Kidney epithelial cell (primary cell): ENCODE measurements at regions not wholly inside any gene's neighbourhood (a gene's known extent, or its start where the extent isn't known, plus 50 kb on each side); places are given as distances from the start of the nearest gene placed in this dataset.

Experiments
- DNase-seq: peaks from one replicate; pipeline ENCODE4 v3.0.0-alpha.2; 2010; ENCODE audit warnings: low read depth
- H3K27me3 ChIP-seq: 2 replicates; pipeline ENCODE4 v1.6.0; 2011; ENCODE audit warnings: low read length; ENCODE audit not compliant: control insufficient read depth, insufficient read depth
- H3K36me3 ChIP-seq: 2 replicates; pipeline ENCODE4 v1.5.1; 2011; ENCODE audit warnings: low read length; ENCODE audit not compliant: control insufficient read depth, insufficient read depth
- H3K4me3 ChIP-seq: 2 replicates; pipeline ENCODE4 v1.5.1; 2011; ENCODE audit warnings: low read depth, mild to moderate bottlenecking, control low read depth, low read length
- CTCF ChIP-seq: IDR thresholded peaks from 2 replicates; pipeline ENCODE4 v1.5.1; 2011; ENCODE audit warnings: mild to moderate bottlenecking, moderate library complexity, low read length, control low read depth, inconsistent platforms; ENCODE audit not compliant: insufficient read depth, poor library complexity, severe bottlenecking

DNA sequence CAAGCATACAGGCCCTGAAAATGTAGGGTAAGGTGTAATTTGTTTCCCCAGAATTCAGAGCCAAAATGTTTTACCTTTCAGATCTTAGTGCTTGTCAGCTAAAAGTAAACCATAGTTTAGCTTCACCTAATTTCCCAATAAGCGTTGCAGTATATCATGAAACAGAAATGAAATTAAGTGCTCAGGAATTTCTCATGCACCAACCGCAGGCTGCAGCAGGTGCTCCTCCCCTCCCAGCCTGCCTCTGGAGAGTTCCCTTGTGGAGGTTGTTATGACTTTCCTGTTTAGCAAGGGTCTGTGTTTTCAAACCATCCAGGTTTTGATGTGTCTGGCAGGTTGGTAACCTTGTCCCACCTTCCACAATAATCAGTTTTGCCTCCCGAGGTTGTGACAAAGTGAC, 118.5 kb downstream of the HLX start:
- no peaks in the 10 kb centered on the region for H3K27me3 ChIP-seq
- no peak overlapping the region for H3K4me3 ChIP-seq
- no peak for DNase-seq
- no peaks in the 10 kb centered on the region for H3K36me3 ChIP-seq
- TF ChIP-seq CTCF: no peak

DNA sequence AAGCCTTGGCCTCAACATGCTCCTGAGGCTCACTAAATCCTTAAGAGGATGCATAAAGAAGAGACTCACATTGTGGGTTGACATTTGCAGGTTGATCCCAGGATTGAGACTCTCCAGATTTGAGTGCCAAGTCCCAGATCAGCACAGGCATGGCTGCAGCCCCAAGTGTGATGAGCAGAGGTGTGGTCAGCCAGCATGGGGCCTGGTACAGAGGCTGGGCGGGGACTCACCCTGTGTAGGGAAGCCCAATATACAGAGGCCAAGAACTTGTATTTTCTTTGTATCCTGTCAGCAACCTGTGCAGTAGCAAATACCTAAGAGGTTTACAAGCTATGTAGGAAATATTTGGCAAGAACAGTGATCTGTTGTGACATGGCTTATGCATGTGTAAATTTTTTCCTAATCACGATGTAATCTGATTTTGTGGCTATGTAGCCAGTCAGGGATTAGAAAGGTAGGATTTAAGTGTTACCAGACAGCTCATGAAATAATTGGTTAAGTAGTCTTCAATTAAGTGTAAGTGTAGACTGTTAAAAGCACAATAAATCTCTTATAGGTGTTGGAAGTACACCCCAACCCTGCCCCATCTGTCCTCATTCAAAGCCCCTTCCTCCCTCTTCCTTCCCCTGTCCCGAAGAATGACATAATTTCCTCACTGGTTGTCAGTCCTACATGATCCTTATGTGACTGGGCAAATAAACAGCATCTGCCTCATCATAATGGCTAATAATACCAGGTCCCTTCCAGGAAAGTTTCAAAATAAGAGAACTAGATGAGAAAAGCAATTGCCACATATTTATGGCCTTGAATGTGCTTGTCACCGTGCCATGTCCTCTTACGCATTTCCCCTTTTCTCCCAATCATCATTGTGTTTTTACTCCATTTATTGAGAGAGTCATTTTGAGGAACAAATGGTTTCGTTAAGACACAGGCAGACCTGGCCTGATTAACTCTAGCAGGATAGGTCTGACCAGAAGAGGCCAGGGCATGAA, 120.9 kb downstream of the HLX start:
- no peaks in the 10 kb centered on the region for H3K36me3 ChIP-seq
- no peaks in the 10 kb centered on the region for H3K27me3 ChIP-seq
- DNase-seq: no peak
- H3K4me3 ChIP-seq: no peak overlapping the region
- TF ChIP-seq CTCF: no peak

DNA sequence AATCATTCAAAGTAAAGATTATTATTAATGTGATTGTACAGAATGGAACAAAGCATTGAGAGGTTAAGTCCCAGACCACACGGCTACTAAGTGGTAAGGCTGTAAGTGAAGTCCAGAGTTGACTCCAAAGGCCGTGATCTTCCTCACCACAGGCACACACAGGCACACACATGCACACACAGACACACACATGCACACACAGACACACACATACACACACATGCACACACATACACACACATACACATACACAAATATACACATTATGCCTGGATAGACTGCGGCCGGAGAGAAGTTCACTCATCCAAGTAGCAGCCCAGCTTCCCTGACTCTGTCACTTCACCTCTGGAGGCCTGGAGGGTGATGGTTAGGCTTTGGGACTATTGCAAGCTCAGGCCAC, 121.9 kb downstream of the HLX start:
- no peaks in the 10 kb centered on the region for H3K27me3 ChIP-seq
- H3K36me3 ChIP-seq: no peaks in the 10 kb centered on the region
- no peak for DNase-seq
- no peak overlapping the region for H3K4me3 ChIP-seq
- TF ChIP-seq CTCF: no peak

DNA sequence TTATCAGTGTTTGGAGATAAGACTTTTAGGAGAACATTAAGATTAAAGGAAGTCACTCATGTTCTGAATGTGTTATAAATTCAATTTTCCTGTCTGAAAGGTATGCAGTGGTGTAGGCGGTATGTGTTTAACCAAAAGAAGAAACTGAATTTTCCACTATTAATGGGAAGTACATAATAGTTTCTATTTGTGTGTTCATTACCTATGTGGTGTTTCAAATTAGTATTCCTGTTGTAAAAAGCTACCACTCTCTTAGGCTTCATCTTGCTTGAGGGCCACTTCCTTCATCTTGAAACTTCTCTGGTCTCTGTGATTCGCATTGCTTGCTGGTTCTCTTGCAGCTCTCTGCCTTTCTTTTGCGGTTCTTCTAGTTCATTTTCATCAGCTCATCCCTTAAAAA, 123.4 kb downstream of the HLX start:
- Histone ChIP-seq H3K27me3 (no peaks in the 10 kb centered on the region), H3K36me3 (no peaks in the 10 kb centered on the region), H3K4me3 (no peak overlapping the region)
- no peak for TF ChIP-seq CTCF
- no peak for DNase-seq

DNA sequence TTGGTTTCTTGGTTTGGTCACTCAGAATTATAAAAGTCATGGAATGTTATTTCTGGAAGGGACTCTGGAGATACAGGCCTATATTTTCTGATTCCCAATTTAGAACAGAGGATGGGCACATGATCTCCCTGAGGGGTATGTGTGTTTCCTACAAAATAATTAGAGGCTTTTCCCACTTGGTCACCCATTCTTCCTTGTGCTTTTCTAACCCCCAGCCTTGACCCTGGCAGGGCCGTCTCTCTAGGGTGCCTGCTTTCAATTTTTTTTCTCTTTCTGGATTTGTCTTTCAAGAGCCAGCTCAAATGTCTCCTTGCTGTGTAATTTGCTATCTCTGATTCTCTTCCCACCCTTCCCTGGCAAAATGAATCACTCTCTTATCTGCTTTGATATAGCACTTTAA, 131.9 kb downstream of the HLX start:
- TF ChIP-seq CTCF: no peak
- Histone ChIP-seq H3K4me3 (no peak overlapping the region), H3K27me3 (no peaks in the 10 kb centered on the region), H3K36me3 (no peaks in the 10 kb centered on the region)
- DNase-seq: no peak

GRCh38 chr1:221012120-221012519, 132.9 kb downstream of the HLX start:
- Histone ChIP-seq H3K27me3 (no peaks in the 10 kb centered on the region), H3K4me3 (no peak overlapping the region), H3K36me3 (no peaks in the 10 kb centered on the region)
- TF ChIP-seq CTCF: no peak
- DNase-seq: no peak
